Progenitor cell of endocrine pancreas (in vitro differentiated cells): ENCODE measurements at regions not wholly inside any gene's neighbourhood (a gene's known extent, or its start where the extent isn't known, plus 50 kb on each side); places are given as distances from the start of the nearest gene placed in this dataset.

ENCODE experiments used
- DNase-seq: peaks from one replicate; pipeline ENCODE4 v3.0.0; 2021; ENCODE audit warnings: low spot score; ENCODE audit not compliant: unreplicated experiment
- H3K27ac Mint-ChIP-seq: 2 replicates; pipeline ENCODE4 v1.8.0; 2021; ENCODE audit warnings: mild to moderate bottlenecking, moderate library complexity, mixed read lengths
- H3K27me3 Mint-ChIP-seq: 2 replicates; pipeline ENCODE4 v1.8.0; 2021; ENCODE audit warnings: mixed read lengths
- H3K36me3 Mint-ChIP-seq: 2 replicates; pipeline ENCODE4 v1.8.0; 2022; ENCODE audit warnings: mixed read lengths; ENCODE audit not compliant: insufficient read depth
- H3K4me1 Mint-ChIP-seq: 2 replicates; pipeline ENCODE4 v1.8.0; 2021; ENCODE audit warnings: low read depth, mixed read lengths
- H3K4me3 Mint-ChIP-seq: 2 replicates; pipeline ENCODE4 v1.8.0; 2021; ENCODE audit warnings: low read depth, mild to moderate bottlenecking, moderate library complexity, mixed read lengths
- H3K9me3 Mint-ChIP-seq: 2 replicates; pipeline ENCODE4 v1.8.0; 2021; ENCODE audit warnings: low read depth, mixed read lengths
- CTCF ChIP-seq: fragments of 200-600 bp; sonication (generic); IDR thresholded peaks from one replicate; pipeline ENCODE4 v1.5.0; 2021; ENCODE audit warnings: antibody characterized with exemption, mild to moderate bottlenecking; ENCODE audit not compliant: unreplicated experiment

GRCh38 chr9:126027566-126027965 is 280.4 kb downstream of the PBX3 start:
- Mint-ChIP-seq H3K4me3 (no peak overlapping the region), H3K27me3 (peaks cover 6% of the 10 kb centered on the region), H3K4me1 (no peaks in the 10 kb centered on the region), H3K36me3 (no peaks in the 10 kb centered on the region), H3K9me3 (no peaks in the 10 kb centered on the region), H3K27ac (no peak overlapping the region)
- DNase-seq = no peak
- no peak for TF ChIP-seq CTCF

GRCh38 chr9:126028746-126029145 is 281.6 kb downstream of the PBX3 start:
- H3K9me3 Mint-ChIP-seq = no peaks in the 10 kb centered on the region

GRCh38 chr9:126030716-126031115 is 283.5 kb downstream of the PBX3 start:
- Mint-ChIP-seq H3K4me3 (no peak overlapping the region), H3K9me3 (no peaks in the 10 kb centered on the region), H3K27me3 (peaks cover 9% of the 10 kb centered on the region), H3K27ac (no peak overlapping the region), H3K4me1 (no peaks in the 10 kb centered on the region), H3K36me3 (no peaks in the 10 kb centered on the region)
- DNase-seq = no peak
- no peak for TF ChIP-seq CTCF

More at GRCh38 chr9:126028746-126029145, 281.6 kb downstream of the PBX3 start:
- TF ChIP-seq CTCF = no peak
- DNase-seq = no peak
- no peaks in the 10 kb centered on the region for H3K4me1 Mint-ChIP-seq
- no peak overlapping the region for H3K4me3 Mint-ChIP-seq
- no peak overlapping the region for H3K27ac Mint-ChIP-seq
- H3K27me3 Mint-ChIP-seq = peaks cover 6% of the 10 kb centered on the region
- no peaks in the 10 kb centered on the region for H3K36me3 Mint-ChIP-seq

GRCh38 chr9:126031116-126031515 is 283.9 kb downstream of the PBX3 start:
- Mint-ChIP-seq H3K27ac (no peak overlapping the region), H3K4me3 (no peak overlapping the region), H3K36me3 (no peaks in the 10 kb centered on the region), H3K4me1 (no peaks in the 10 kb centered on the region), H3K9me3 (no peaks in the 10 kb centered on the region), H3K27me3 (peaks cover 9% of the 10 kb centered on the region)
- DNase-seq = no peak
- TF ChIP-seq CTCF = no peak

- no peak overlapping the region for H3K27ac Mint-ChIP-seq
- H3K27me3 Mint-ChIP-seq = peaks cover 9% of the 10 kb centered on the region
- peaks cover 4% of the 10 kb centered on the region for H3K4me1 Mint-ChIP-seq
- no peaks in the 10 kb centered on the region for H3K9me3 Mint-ChIP-seq
- H3K36me3 Mint-ChIP-seq = no peaks in the 10 kb centered on the region
- DNase-seq = no peak
- no peak overlapping the region for H3K4me3 Mint-ChIP-seq
- TF ChIP-seq CTCF = no peak
These were observed 285.0 kb downstream of the PBX3 start for GRCh38 chr9:126032135-126032534.

- Mint-ChIP-seq H3K4me1 (peaks cover 6% of the 10 kb centered on the region), H3K36me3 (no peaks in the 10 kb centered on the region), H3K4me3 (no peak overlapping the region), H3K9me3 (no peaks in the 10 kb centered on the region), H3K27me3 (peaks cover 9% of the 10 kb centered on the region), H3K27ac (no peak overlapping the region)
- no peak for DNase-seq
- TF ChIP-seq CTCF = no peak
These were observed 286.1 kb downstream of the PBX3 start for GRCh38 chr9:126033318-126033717.
